ENCODE measurements at regions not wholly inside any gene's neighbourhood (a gene's known extent, or its start where the extent isn't known, plus 50 kb on each side); places are given as distances from the start of the nearest gene placed in this dataset.
"Not testable (repeated sequence)": the region's sequence is repeated elsewhere in the genome, so short reads cannot be mapped to it uniquely, and the experiment has no call there.

GRCh38 chr16:86946981-86947380 is 368.6 kb downstream of the FOXL1 start:
- no peaks in the 10 kb centered on the region for H3K36me3 Mint-ChIP-seq
- H3K27me3 Mint-ChIP-seq (ENCODE audit: low read depth in 3 of 3), result peaks cover 0 to 3% (median 0%) of the 10 kb centered on the region in 3 donors
- H3K4me3 Mint-ChIP-seq, result no peak overlapping the region
- DNase-seq, result no peak
- H3K4me1 Mint-ChIP-seq, result no peaks in the 10 kb centered on the region
- no peak overlapping the region for H3K27ac Mint-ChIP-seq
- no peaks in the 10 kb centered on the region for H3K9me3 Mint-ChIP-seq

GRCh38 chr16:86948046-86948445 is 369.1 kb downstream of the C16orf95 start:
- Mint-ChIP-seq H3K4me3 (no peak overlapping the region), H3K27ac (no peak overlapping the region)

DNA sequence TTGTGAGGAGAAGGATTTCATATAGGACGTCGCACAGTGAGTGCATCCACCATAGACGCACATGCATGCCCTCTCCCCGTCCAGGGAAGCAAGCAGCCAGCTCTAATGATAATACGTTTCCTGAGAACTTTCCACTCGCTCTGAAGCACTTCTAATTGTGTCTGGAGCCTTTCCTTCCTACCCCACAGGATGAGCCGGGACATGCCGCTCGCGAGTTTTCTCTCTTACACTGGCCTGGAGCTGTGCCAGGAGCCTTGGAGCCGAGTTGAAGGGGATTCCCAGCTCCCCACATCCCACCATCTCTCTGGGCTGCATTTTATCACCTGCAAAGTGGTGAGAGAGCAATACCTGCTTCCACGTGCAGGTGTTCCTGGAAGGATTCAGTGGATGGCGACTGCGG is 368.1 kb downstream of the C16orf95 start:
- no peaks in the 10 kb centered on the region for H3K36me3 Mint-ChIP-seq
- H3K9me3 Mint-ChIP-seq, result no peaks in the 10 kb centered on the region

More at GRCh38 chr16:86948046-86948445, 369.1 kb downstream of the C16orf95 start:
- no peaks in the 10 kb centered on the region for H3K9me3 Mint-ChIP-seq
- DNase-seq, result no peak
- H3K36me3 Mint-ChIP-seq, result no peaks in the 10 kb centered on the region
- H3K4me1 Mint-ChIP-seq, result no peaks in the 10 kb centered on the region
- H3K27me3 Mint-ChIP-seq (ENCODE audit: low read depth in 3 of 3), result peaks cover 0 to 5% (median 0%) of the 10 kb centered on the region in 3 donors

GRCh38 chr16:86949630-86950029 is 367.6 kb downstream of the C16orf95 start:
- no peaks in the 10 kb centered on the region for H3K36me3 Mint-ChIP-seq
- no peaks in the 10 kb centered on the region for H3K4me1 Mint-ChIP-seq
- H3K27ac Mint-ChIP-seq, result no peak overlapping the region

More for the DNA sequence above, 368.1 kb downstream of the C16orf95 start:
- Mint-ChIP-seq H3K4me3 (no peak overlapping the region), H3K27ac (no peak overlapping the region), H3K27me3 (ENCODE audit: low read depth in 3 of 3) (peaks cover 0 to 6% (median 2%) of the 10 kb centered on the region in 3 donors), H3K4me1 (no peaks in the 10 kb centered on the region)
- DNase-seq, result no peak

GRCh38 chr16:86951041-86951822 is 366.0 kb downstream of the C16orf95 start:
- Mint-ChIP-seq H3K27ac (no peak overlapping the region), H3K36me3 (no peaks in the 10 kb centered on the region), H3K27me3 (ENCODE audit: low read depth in 3 of 3) (peaks cover 0 to 6% (median 6%) of the 10 kb centered on the region in 3 donors), H3K4me3 (no peak overlapping the region), H3K9me3 (no peaks in the 10 kb centered on the region), H3K4me1 (peaks cover 3 to 5% of the 10 kb centered on the region in 2 donors)
- DNase-seq, result no peak

More at GRCh38 chr16:86949630-86950029, 367.6 kb downstream of the C16orf95 start:
- H3K4me3 Mint-ChIP-seq, result no peak overlapping the region
- H3K27me3 Mint-ChIP-seq (ENCODE audit: low read depth in 3 of 3), result peaks cover 0 to 6% (median 2%) of the 10 kb centered on the region in 3 donors
- DNase-seq, result no peak
- no peaks in the 10 kb centered on the region for H3K9me3 Mint-ChIP-seq

DNA sequence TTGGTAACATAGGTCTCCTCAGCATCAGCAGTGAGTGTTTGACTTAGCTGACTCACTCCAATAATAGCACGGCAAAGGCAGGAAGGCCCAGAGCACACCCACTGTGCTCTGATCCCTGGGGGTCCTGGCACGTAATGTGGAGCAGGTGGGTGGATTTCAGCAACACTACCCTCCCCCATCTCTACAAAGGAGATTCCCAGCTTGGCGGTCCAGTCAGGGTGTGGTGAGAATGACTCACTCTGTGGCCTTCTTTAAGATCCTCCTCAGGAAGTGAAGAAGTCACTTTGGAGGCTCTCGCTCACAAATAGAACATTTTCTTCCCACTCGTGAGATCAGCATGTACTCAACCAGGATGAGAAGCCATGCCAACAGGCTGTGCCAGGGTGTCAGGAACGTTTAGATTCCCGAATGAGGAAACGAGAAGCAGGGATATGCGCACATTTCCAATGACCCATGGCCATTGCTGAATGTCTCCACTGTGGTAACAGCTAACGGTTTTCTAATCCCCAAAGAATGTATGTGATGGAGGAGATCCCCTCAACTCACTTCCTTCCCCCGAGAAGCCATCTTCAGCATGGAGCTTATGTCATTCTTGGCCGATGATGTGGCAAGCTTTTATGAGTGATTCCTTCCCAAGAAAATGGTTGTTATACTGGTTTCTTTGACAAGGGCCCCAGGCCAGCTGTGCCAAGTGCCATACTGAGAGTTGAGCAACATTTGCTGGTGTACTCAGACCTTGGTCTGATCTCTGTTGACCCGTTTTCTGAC is 365.2 kb downstream of the C16orf95 start:
- Mint-ChIP-seq H3K4me1 (peaks cover 7 to 10% of the 10 kb centered on the region in 2 donors), H3K27ac (no peak overlapping the region), H3K36me3 (no peaks in the 10 kb centered on the region), H3K27me3 (ENCODE audit: low read depth in 3 of 3) (peaks cover 0 to 9% (median 8%) of the 10 kb centered on the region in 3 donors), H3K9me3 (no peaks in the 10 kb centered on the region), H3K4me3 (no peak overlapping the region)
- no peak for DNase-seq

GRCh38 chr16:86952769-86953168 is 364.4 kb downstream of the C16orf95 start:
- Mint-ChIP-seq H3K4me3 (no peak overlapping the region), H3K36me3 (no peaks in the 10 kb centered on the region), H3K9me3 (no peaks in the 10 kb centered on the region), H3K27ac (no peak overlapping the region), H3K27me3 (ENCODE audit: low read depth in 3 of 3) (peaks cover 0 to 11% (median 8%) of the 10 kb centered on the region in 3 donors), H3K4me1 (peaks cover 7 to 10% of the 10 kb centered on the region in 2 donors)
- no peak for DNase-seq

GRCh38 chr16:86953631-86954391 is 363.4 kb downstream of the C16orf95 start:
- Mint-ChIP-seq H3K4me1 (peaks cover 7 to 10% of the 10 kb centered on the region in 2 donors), H3K27me3 (ENCODE audit: low read depth in 3 of 3) (peaks cover 5 to 9% (median 8%) of the 10 kb centered on the region in 3 donors), H3K27ac (no peak overlapping the region), H3K9me3 (no peaks in the 10 kb centered on the region), H3K4me3 (no peak overlapping the region), H3K36me3 (no peaks in the 10 kb centered on the region)
- no peak for DNase-seq

DNA sequence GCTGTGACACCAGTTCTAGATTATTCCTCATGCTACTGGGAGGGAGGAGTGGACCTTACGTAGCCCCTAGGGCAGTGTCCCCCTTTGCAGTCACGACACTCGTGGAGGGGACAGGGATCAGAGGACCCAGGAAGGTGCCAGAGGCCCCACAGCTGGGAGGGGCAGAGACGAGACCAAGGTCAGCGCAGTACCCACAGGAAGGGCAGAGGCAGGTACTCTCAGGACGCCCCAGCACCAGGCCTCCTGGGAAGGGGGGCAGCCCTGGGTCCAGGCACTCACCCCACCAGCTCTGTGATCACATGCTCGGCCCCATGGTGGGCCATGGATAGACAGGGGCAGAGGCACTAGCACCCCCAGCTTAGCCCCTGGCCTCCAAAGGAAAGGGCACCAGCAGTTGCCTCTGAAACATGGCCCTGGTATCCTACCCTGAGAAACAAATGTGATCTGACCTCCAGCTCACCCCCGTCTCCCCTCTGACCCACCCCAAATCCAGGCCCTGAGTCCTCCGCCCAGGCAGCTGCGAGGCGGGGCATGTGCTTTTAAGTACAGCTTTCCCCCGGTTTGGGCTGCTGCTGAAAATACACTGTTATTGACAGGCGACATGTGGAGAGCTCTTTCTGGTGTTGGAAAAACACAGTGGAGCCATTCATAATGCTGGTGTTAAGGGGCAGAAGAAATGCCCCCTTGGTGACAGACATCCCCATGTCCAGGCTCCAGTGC is 361.9 kb downstream of the C16orf95 start:
- no peak overlapping the region for H3K27ac Mint-ChIP-seq
- no peak for DNase-seq
- peaks cover 7 to 10% of the 10 kb centered on the region in 2 donors for H3K4me1 Mint-ChIP-seq
- no peaks in the 10 kb centered on the region for H3K9me3 Mint-ChIP-seq
- H3K27me3 Mint-ChIP-seq (ENCODE audit: low read depth in 3 of 3), result peaks cover 8 to 12% (median 9%) of the 10 kb centered on the region in 3 donors
- no peaks in the 10 kb centered on the region for H3K36me3 Mint-ChIP-seq
- H3K4me3 Mint-ChIP-seq, result no peak overlapping the region

GRCh38 chr16:86956437-86956836 is 360.8 kb downstream of the C16orf95 start:
- H3K4me3 Mint-ChIP-seq, result peak overlapping the region in 1 of 5 donors; percentile 38
- peaks cover 8 to 12% (median 12%) of the 10 kb centered on the region in 3 donors for H3K27me3 Mint-ChIP-seq (ENCODE audit: low read depth in 3 of 3)
- no peaks in the 10 kb centered on the region for H3K9me3 Mint-ChIP-seq
- H3K27ac Mint-ChIP-seq, result no peak overlapping the region
- no peak for DNase-seq
- peaks cover 7 to 10% of the 10 kb centered on the region in 2 donors for H3K4me1 Mint-ChIP-seq
- H3K36me3 Mint-ChIP-seq, result no peaks in the 10 kb centered on the region

GRCh38 chr16:86957662-86958198 is 359.5 kb downstream of the C16orf95 start:
- peaks cover 8 to 12% (median 12%) of the 10 kb centered on the region in 3 donors for H3K27me3 Mint-ChIP-seq (ENCODE audit: low read depth in 3 of 3)
- DNase-seq, H3K4me3 Mint-ChIP-seq, H3K4me1 Mint-ChIP-seq, H3K36me3 Mint-ChIP-seq, H3K27ac Mint-ChIP-seq, H3K9me3 Mint-ChIP-seq: not testable (repeated sequence)

- Mint-ChIP-seq H3K4me3 (no peak overlapping the region), H3K9me3 (no peaks in the 10 kb centered on the region), H3K27me3 (ENCODE audit: low read depth in 3 of 3) (peaks cover 8 to 12% (median 8%) of the 10 kb centered on the region in 3 donors), H3K27ac (no peak overlapping the region), H3K4me1 (peaks cover 7 to 10% of the 10 kb centered on the region in 2 donors), H3K36me3 (no peaks in the 10 kb centered on the region)
- DNase-seq, result no peak
Measured at GRCh38 chr16:86958423-86958822, 358.8 kb downstream of the C16orf95 start.

DNA sequence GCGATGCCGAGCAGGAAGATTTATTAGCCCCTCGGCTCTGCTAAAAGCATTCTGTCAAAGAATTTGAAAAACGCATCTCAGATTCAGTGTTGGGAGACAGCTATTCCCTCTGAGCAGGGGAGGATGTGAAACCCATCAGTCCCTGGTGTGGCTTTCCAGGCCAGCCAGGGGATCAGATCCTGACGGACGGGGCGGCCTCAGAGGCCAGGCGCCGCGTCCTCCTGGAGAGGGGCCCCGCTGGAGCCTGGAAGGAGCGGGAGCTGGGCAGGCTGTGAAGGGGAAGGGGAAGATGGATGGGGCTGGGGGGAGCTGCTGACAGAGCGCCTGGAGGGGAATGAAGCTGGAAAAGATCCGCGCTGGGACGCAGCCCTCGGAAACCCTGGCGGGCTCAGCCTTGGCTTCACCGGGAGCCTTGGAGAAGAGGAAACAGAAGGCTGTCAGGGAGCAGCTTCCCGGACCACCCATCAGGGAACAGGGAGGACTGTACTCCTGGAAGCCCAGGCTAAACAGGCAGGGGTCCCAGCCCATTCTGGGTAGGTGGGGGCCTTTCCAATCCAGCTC is 358.0 kb downstream of the C16orf95 start:
- Mint-ChIP-seq H3K36me3 (no peaks in the 10 kb centered on the region), H3K4me3 (no peak overlapping the region), H3K4me1 (peaks cover 7 to 10% of the 10 kb centered on the region in 2 donors), H3K27ac (no peak overlapping the region), H3K27me3 (ENCODE audit: low read depth in 3 of 3) (peaks cover 6 to 12% (median 8%) of the 10 kb centered on the region in 3 donors), H3K9me3 (no peaks in the 10 kb centered on the region)
- no peak for DNase-seq

All from immature natural killer cell (primary cell).